Loucy (cell line): ENCODE measurements at regions not wholly inside any gene's neighbourhood (a gene's known extent, or its start where the extent isn't known, plus 50 kb on each side); places are given as distances from the start of the nearest gene placed in this dataset.

Experiments
- H2AFZ ChIP-seq: fragments of 200-600 bp; sonication (generic); 2 replicates; pipeline ENCODE4 v1.6.0; 2016; ENCODE audit warnings: antibody characterized with exemption, mild to moderate bottlenecking, low read length, moderate library complexity
- H3F3A ChIP-seq: fragments of 200-600 bp; 2 replicates; pipeline ENCODE4 v1.6.0; 2016; ENCODE audit warnings: antibody characterized with exemption, low read depth, mild to moderate bottlenecking
- H3K27me3 ChIP-seq: fragments of 200-600 bp; sonication (generic); 2 replicates; pipeline ENCODE4 v1.6.1; 2014; ENCODE audit warnings: low read length, mild to moderate bottlenecking; ENCODE audit not compliant: insufficient read depth, poor library complexity, severe bottlenecking
- H3K36me3 ChIP-seq: fragments of 200-600 bp; sonication (generic); 2 replicates; pipeline ENCODE4 v1.6.1; 2016; ENCODE audit warnings: low read length; ENCODE audit not compliant: insufficient read depth
- H3K4me1 ChIP-seq: fragments of 200-600 bp; sonication (generic); 2 replicates; pipeline ENCODE4 v1.5.1; 2014; ENCODE audit warnings: low read length, mild to moderate bottlenecking; ENCODE audit not compliant: insufficient read depth, poor library complexity, severe bottlenecking
- H3K4me2 ChIP-seq: fragments of 200-600 bp; sonication (generic); 2 replicates; pipeline ENCODE4 v1.6.0; 2014; ENCODE audit warnings: antibody characterized with exemption, low read length, low read depth, mild to moderate bottlenecking; ENCODE audit not compliant: poor library complexity, severe bottlenecking
- H3K4me3 ChIP-seq: fragments of 200-600 bp; sonication (generic); 2 replicates; pipeline ENCODE4 v1.5.1; 2014; ENCODE audit warnings: low read length, mild to moderate bottlenecking, mixed read lengths; ENCODE audit not compliant: poor library complexity, severe bottlenecking
- H3K79me2 ChIP-seq: fragments of 200-600 bp; sonication (generic); 2 replicates; pipeline ENCODE4 v1.6.1; 2014; ENCODE audit warnings: low read length; ENCODE audit not compliant: insufficient read depth
- H3K9ac ChIP-seq: fragments of 200-600 bp; sonication (generic); 2 replicates; pipeline ENCODE4 v1.6.0; 2014; ENCODE audit warnings: mild to moderate bottlenecking, low read depth, low read length, moderate library complexity; ENCODE audit not compliant: poor library complexity, severe bottlenecking
- H3K9me2 ChIP-seq: fragments of 200-600 bp; sonication (generic); replicated peaks from 2 replicates; pipeline ENCODE4 v1.6.1; 2016; ENCODE audit warnings: low read depth, low read length, mixed read lengths
- H3K9me3 ChIP-seq: fragments of 200-600 bp; sonication (generic); 2 replicates; pipeline ENCODE4 v1.6.1; 2014; ENCODE audit warnings: mild to moderate bottlenecking, antibody characterized with exemption, low read length, low read depth; ENCODE audit not compliant: insufficient read depth
- H4K20me1 ChIP-seq: fragments of 200-600 bp; sonication (generic); 2 replicates; pipeline ENCODE4 v1.6.0; 2014; ENCODE audit warnings: antibody characterized with exemption, low read length, mild to moderate bottlenecking; ENCODE audit not compliant: insufficient read depth, poor library complexity, severe bottlenecking
- CTCF ChIP-seq: fragments of 200-600 bp; sonication (generic); conservative IDR thresholded peaks from 2 replicates; pipeline ENCODE4 v1.5.1; 2014; ENCODE audit warnings: mild to moderate bottlenecking, antibody characterized with exemption, low read length
- EZH2phosphoT487 ChIP-seq: fragments of 200-600 bp; IDR thresholded peaks from 2 replicates; pipeline ENCODE4 v1.6.1; 2018; ENCODE audit warnings: antibody characterized with exemption, mild to moderate bottlenecking, moderate library complexity, borderline replicate concordance

GRCh38 chr1:190717055-190717454, 239.4 kb upstream of the BRINP3 start:
- no peaks in the 10 kb centered on the region for H4K20me1 ChIP-seq
- no peak overlapping the region for H3K4me3 ChIP-seq
- no peaks in the 10 kb centered on the region for H3K9me3 ChIP-seq
- no peaks in the 10 kb centered on the region for H3K9me2 ChIP-seq
- H3K27me3 ChIP-seq = no peaks in the 10 kb centered on the region
- no peaks in the 10 kb centered on the region for H3K36me3 ChIP-seq
- H3K79me2 ChIP-seq = no peaks in the 10 kb centered on the region
- no peak overlapping the region for H3K4me2 ChIP-seq
- H3K9ac ChIP-seq = no peak overlapping the region
- TF ChIP-seq CTCF (no peak), EZH2phosphoT487 (no peak)
- no peaks in the 10 kb centered on the region for H3K4me1 ChIP-seq
- no peak overlapping the region for H2AFZ ChIP-seq
- no peaks in the 10 kb centered on the region for H3F3A ChIP-seq

- no peaks in the 10 kb centered on the region for H3K79me2 ChIP-seq
- H3F3A ChIP-seq = no peaks in the 10 kb centered on the region
Observed at GRCh38 chr1:190736971-190737590, 259.4 kb upstream of the BRINP3 start.

GRCh38 chr1:190738317-190738716, 260.7 kb upstream of the BRINP3 start:
- no peak overlapping the region for H3K9ac ChIP-seq
- H4K20me1 ChIP-seq = no peaks in the 10 kb centered on the region
- no peaks in the 10 kb centered on the region for H3K36me3 ChIP-seq
- no peaks in the 10 kb centered on the region for H3K79me2 ChIP-seq
- H3K4me2 ChIP-seq = no peak overlapping the region
- no peaks in the 10 kb centered on the region for H3K27me3 ChIP-seq
- no peaks in the 10 kb centered on the region for H3K4me1 ChIP-seq
- H3K9me3 ChIP-seq = no peaks in the 10 kb centered on the region
- H3K4me3 ChIP-seq = no peak overlapping the region
- no peaks in the 10 kb centered on the region for H3K9me2 ChIP-seq
- no peak overlapping the region for H2AFZ ChIP-seq
- H3F3A ChIP-seq = no peaks in the 10 kb centered on the region
- TF ChIP-seq EZH2phosphoT487 (no peak), CTCF (no peak)

More at GRCh38 chr1:190736971-190737590, 259.4 kb upstream of the BRINP3 start:
- TF ChIP-seq EZH2phosphoT487 (no peak), CTCF (no peak)
- Histone ChIP-seq H4K20me1 (no peaks in the 10 kb centered on the region), H3K36me3 (no peaks in the 10 kb centered on the region), H3K4me2 (no peak overlapping the region), H3K9me2 (no peaks in the 10 kb centered on the region), H3K4me1 (no peaks in the 10 kb centered on the region), H3K9me3 (no peaks in the 10 kb centered on the region), H3K27me3 (no peaks in the 10 kb centered on the region), H3K4me3 (no peak overlapping the region), H2AFZ (no peak overlapping the region), H3K9ac (no peak overlapping the region)
